PC-9 (cell line): ENCODE measurements at regions not wholly inside any gene's neighbourhood (a gene's known extent, or its start where the extent isn't known, plus 50 kb on each side); places are given as distances from the start of the nearest gene placed in this dataset.
A peak's percentile ranks its signal among the peaks of the same experiment; 100 is the strongest.

Experiments used
- BruUV-seq: library from RNA; stranded (reverse); fragments of 400-500 nt; replicated peaks from 2 replicates; lab custom pipeline; 2021; lab: Mats Ljungman, UMichigan
- CTCF ChIA-PET: fragments of 300-600 bp; sonication (Branson Sonifier 250); formaldehyde crosslinking; loops from one replicate; lab custom pipeline; 2022; ENCODE audit warnings: antibody characterized with exemption; lab: Charles Lee
- POLR2A ChIA-PET: fragments of 300-600 bp; sonication (Branson Sonifier 250); formaldehyde crosslinking; loops from one replicate; lab custom pipeline; 2022; ENCODE audit warnings: antibody characterized with exemption; ENCODE audit not compliant: unreplicated experiment; lab: Charles Lee
- DNase-seq, 2 experiments: peaks; one replicate each; pipeline versions ENCODE4 v3.0.0 to v3.0.0-alpha.2; 2015 to 2022; ENCODE audit warnings: mixed read lengths in 1 of 2
- H2AFZ ChIP-seq: fragments of 200-600 bp; sonication (generic); 2 replicates; pipeline ENCODE4 v1.8.1; 2017; ENCODE audit warnings: antibody characterized with exemption
- H3F3A ChIP-seq: fragments of 200-600 bp; sonication (generic); 2 replicates; pipeline ENCODE4 v1.8.1; 2017; ENCODE audit warnings: antibody characterized with exemption, mild to moderate bottlenecking, low read depth; ENCODE audit not compliant: insufficient read depth
- H3K27ac ChIP-seq: fragments of 200-600 bp; sonication (generic); 2 replicates; pipeline ENCODE4 v1.6.1; 2016; ENCODE audit warnings: mixed run types
- H3K27me3 ChIP-seq: fragments of 200-600 bp; sonication (generic); 2 replicates; pipeline ENCODE4 v1.6.1; 2016; ENCODE audit warnings: low read depth, mixed run types; ENCODE audit not compliant: insufficient read depth
- H3K36me3 ChIP-seq: fragments of 200-600 bp; sonication (generic); 2 replicates; pipeline ENCODE4 v1.6.1; 2016; ENCODE audit warnings: low read depth, mixed run types
- H3K4me1 ChIP-seq: fragments of 200-600 bp; sonication (generic); replicated peaks from 2 replicates; pipeline ENCODE4 v1.6.1; 2016; ENCODE audit warnings: mixed run types; ENCODE audit not compliant: insufficient read depth
- H3K4me2 ChIP-seq: fragments of 200-600 bp; sonication (generic); 2 replicates; pipeline ENCODE4 v1.6.1; 2017; ENCODE audit warnings: mixed run types
- H3K4me3 ChIP-seq: fragments of 200-600 bp; sonication (generic); 2 replicates; pipeline ENCODE4 v1.6.1; 2016; ENCODE audit warnings: mixed run types
- H3K79me2 ChIP-seq: fragments of 200-600 bp; sonication (generic); 2 replicates; pipeline ENCODE4 v1.6.1; 2017; ENCODE audit warnings: low read depth, mixed run types
- H3K9me2 ChIP-seq: fragments of 200-600 bp; sonication (generic); 2 replicates; pipeline ENCODE4 v1.8.1; 2017; ENCODE audit warnings: mild to moderate bottlenecking; ENCODE audit not compliant: insufficient read depth
- H3K9me3 ChIP-seq: fragments of 200-600 bp; sonication (generic); 2 replicates; pipeline ENCODE4 v1.8.1; 2016; ENCODE audit warnings: low read depth; ENCODE audit not compliant: insufficient read depth
- H4K20me1 ChIP-seq: fragments of 200-600 bp; sonication (generic); 2 replicates; pipeline ENCODE4 v1.8.1; 2017; ENCODE audit not compliant: insufficient read depth
- EZH2 ChIP-seq: fragments of 200-600 bp; sonication (generic); IDR thresholded peaks from 2 replicates; pipeline ENCODE4 v1.8.0; 2017; ENCODE audit warnings: antibody characterized with exemption, low read depth
- intact Hi-C: fragments of 100-400 bp; cut with micrococcal nuclease; formaldehyde crosslinking; loops from one replicate; pipeline ENCODE4 v1.10.0; 2022; ENCODE audit not compliant: unreplicated experiment
- TF ChIP-seq, protein P1 (sequence below): fragments of 200-600 bp; sonication (generic); conservative IDR thresholded peaks from 2 replicates; pipeline ENCODE4 v1.6.1; 2017; ENCODE audit warnings: mixed run types, antibody characterized with exemption, mild to moderate bottlenecking, moderate library complexity

DNA sequence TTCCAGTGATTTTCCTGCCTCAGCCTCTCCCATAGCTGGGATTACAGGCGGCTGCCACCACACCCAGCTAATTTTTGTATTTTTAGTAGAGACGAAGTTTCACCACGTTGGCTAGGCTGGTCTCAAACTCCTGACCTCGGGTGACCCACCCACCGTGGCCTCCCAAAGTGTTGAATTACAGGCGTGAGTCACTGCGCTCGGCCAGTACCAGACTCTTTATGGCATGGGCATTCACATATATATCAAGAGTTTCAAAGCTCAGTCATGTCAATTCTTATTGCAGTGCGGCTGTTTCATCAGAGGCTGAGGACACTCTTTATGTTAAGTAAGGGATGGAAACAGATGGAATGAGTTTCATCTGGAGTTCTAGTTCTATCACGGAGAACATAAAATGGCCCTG is 315.2 kb upstream of the CDH6 start:
- H3K27ac ChIP-seq: no peak overlapping the region
- no peak for TF ChIP-seq EZH2
- TF ChIP-seq, protein P1, sequence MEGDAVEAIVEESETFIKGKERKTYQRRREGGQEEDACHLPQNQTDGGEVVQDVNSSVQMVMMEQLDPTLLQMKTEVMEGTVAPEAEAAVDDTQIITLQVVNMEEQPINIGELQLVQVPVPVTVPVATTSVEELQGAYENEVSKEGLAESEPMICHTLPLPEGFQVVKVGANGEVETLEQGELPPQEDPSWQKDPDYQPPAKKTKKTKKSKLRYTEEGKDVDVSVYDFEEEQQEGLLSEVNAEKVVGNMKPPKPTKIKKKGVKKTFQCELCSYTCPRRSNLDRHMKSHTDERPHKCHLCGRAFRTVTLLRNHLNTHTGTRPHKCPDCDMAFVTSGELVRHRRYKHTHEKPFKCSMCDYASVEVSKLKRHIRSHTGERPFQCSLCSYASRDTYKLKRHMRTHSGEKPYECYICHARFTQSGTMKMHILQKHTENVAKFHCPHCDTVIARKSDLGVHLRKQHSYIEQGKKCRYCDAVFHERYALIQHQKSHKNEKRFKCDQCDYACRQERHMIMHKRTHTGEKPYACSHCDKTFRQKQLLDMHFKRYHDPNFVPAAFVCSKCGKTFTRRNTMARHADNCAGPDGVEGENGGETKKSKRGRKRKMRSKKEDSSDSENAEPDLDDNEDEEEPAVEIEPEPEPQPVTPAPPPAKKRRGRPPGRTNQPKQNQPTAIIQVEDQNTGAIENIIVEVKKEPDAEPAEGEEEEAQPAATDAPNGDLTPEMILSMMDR: no peak
- H3K36me3 ChIP-seq: no peaks in the 10 kb centered on the region
- no peaks in the 10 kb centered on the region; the same call in 1 of the 2 replicates for H3K9me2 ChIP-seq
- H3K4me3 ChIP-seq: no peak overlapping the region
- H3K4me1 ChIP-seq: no peaks in the 10 kb centered on the region
- intact Hi-C loops: no loop called here
- no peak overlapping the region for H3K4me2 ChIP-seq
- no peaks in the 10 kb centered on the region for H3K27me3 ChIP-seq
- H2AFZ ChIP-seq: no peak overlapping the region
- H4K20me1 ChIP-seq: no peaks in the 10 kb centered on the region
- ChIA-PET CTCF (no interaction called here), POLR2A (no interaction called here)
- BruUV-seq: no TSS peak
- peak; percentile 15 to 34 for DNase-seq
- no peaks in the 10 kb centered on the region for H3K79me2 ChIP-seq
- H3F3A ChIP-seq: no peaks in the 10 kb centered on the region
- H3K9me3 ChIP-seq: no peaks in the 10 kb centered on the region

DNA sequence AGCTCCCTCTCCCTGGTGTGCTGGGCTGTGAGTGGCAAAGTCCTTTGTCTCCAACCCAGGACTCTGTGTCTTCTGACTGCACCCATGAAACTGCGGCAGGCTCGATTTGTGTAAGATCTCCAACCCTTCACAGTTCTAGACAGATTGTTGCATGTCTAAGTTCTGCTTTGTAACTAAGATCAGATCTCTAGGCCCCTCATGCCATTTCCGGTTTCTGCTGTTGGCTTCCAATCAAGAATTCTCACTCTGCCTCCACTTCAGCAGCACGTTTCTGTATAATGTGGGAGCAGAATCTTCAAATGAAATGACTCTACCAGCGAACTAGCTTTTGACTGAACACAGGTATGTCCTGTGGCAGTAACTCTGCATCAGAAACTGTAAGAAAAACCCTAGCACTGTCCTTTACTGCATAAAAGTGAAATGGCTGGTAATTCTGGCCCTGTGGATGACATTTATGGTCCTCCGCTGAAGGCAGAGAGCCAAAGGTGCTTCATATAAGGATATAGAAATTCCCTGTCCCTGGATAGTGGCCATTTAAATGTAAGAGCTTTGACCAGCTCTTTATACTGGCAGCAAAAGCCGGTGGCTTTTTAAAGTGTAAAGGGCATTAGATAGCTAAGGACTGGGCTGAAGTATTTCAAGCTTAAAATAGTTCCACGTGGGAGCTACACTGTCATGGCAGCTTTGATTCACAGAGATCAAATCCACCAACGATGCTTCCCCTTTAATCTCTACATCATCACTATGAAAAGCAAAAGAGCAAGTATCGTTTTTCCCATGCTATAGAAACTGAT is 319.0 kb upstream of the CDH6 start:
- Histone ChIP-seq H3K4me1 (no peaks in the 10 kb centered on the region), H3K4me2 (no peak overlapping the region), H3K27ac (no peak overlapping the region), H3F3A (no peaks in the 10 kb centered on the region), H2AFZ (no peak overlapping the region), H3K27me3 (no peaks in the 10 kb centered on the region), H3K36me3 (no peaks in the 10 kb centered on the region), H3K79me2 (no peaks in the 10 kb centered on the region), H4K20me1 (no peaks in the 10 kb centered on the region), H3K9me3 (no peaks in the 10 kb centered on the region), H3K4me3 (no peak overlapping the region), H3K9me2 (no peaks in the 10 kb centered on the region)
- ChIA-PET CTCF (no interaction called here), POLR2A (no interaction called here)
- BruUV-seq: no TSS peak
- DNase-seq: no peak
- intact Hi-C loops: no loop called here
- no peak for TF ChIP-seq EZH2
- TF ChIP-seq, protein P1: no peak

DNA sequence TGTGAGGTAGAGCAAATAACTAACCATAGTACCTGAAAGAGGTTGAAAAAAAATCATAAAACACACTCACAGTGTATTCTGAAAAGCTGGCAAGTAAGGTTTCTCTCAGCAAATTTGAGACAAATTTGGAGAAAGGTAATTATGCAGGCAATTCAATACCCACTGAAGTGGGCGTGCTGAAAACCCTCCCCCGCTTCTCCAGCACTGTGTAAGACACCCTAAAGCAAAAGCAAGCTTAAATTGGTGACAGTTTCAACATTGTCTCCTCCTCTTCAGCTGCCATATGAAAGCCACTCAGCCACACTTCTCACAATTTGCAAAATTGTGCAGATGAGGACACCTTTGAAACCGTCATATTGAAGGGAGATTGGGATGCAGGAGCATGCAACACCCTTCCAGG is 322.3 kb upstream of the CDH6 start:
- no peaks in the 10 kb centered on the region for H3K79me2 ChIP-seq
- TF ChIP-seq, protein P1: no peak
- TF ChIP-seq EZH2: no peak
- H3K27ac ChIP-seq: no peak overlapping the region
- intact Hi-C loops: no loop called here
- no peak overlapping the region for H2AFZ ChIP-seq
- H3F3A ChIP-seq: no peaks in the 10 kb centered on the region
- CTCF ChIA-PET: no interaction called here
- H3K9me3 ChIP-seq: no peaks in the 10 kb centered on the region
- H3K9me2 ChIP-seq: no peaks in the 10 kb centered on the region
- no peaks in the 10 kb centered on the region for H3K27me3 ChIP-seq
- H4K20me1 ChIP-seq: no peaks in the 10 kb centered on the region
- no peaks in the 10 kb centered on the region for H3K36me3 ChIP-seq
- H3K4me1 ChIP-seq: no peaks in the 10 kb centered on the region
- no peak overlapping the region for H3K4me2 ChIP-seq
- BruUV-seq: no TSS peak
- POLR2A ChIA-PET: no interaction called here
- DNase-seq: no peak
- no peak overlapping the region for H3K4me3 ChIP-seq
